ENCODE measurements at regions not wholly inside any gene's neighbourhood (a gene's known extent, or its start where the extent isn't known, plus 50 kb on each side); places are given as distances from the start of the nearest gene placed in this dataset.

- peaks cover 0 to 2% (median 0%) of the 10 kb centered on the region in 3 donors for H3K27me3 Mint-ChIP-seq (ENCODE audit: low read depth in 3 of 3)
- no peaks in the 10 kb centered on the region for H3K4me1 Mint-ChIP-seq
- no peak for DNase-seq
- no peaks in the 10 kb centered on the region for H3K9me3 Mint-ChIP-seq
- H3K36me3 Mint-ChIP-seq, result no peaks in the 10 kb centered on the region
- no peak overlapping the region for H3K27ac Mint-ChIP-seq
- no peak overlapping the region for H3K4me3 Mint-ChIP-seq
Observed at GRCh38 chr13:104764600-104764999, 1698.4 kb upstream of the SLC10A2 start.

- DNase-seq, result no peak
- H3K9me3 Mint-ChIP-seq, result peaks cover 0 to 3% (median 0%) of the 10 kb centered on the region in 6 donors
- no peak overlapping the region for H3K27ac Mint-ChIP-seq
- H3K36me3 Mint-ChIP-seq, result no peaks in the 10 kb centered on the region
- H3K4me1 Mint-ChIP-seq, result no peaks in the 10 kb centered on the region
- no peak overlapping the region for H3K4me3 Mint-ChIP-seq
- peaks cover 0 to 2% (median 0%) of the 10 kb centered on the region in 3 donors for H3K27me3 Mint-ChIP-seq (ENCODE audit: low read depth in 3 of 3)
Observed at GRCh38 chr13:104759069-104759468, 1692.9 kb upstream of the SLC10A2 start.

DNA sequence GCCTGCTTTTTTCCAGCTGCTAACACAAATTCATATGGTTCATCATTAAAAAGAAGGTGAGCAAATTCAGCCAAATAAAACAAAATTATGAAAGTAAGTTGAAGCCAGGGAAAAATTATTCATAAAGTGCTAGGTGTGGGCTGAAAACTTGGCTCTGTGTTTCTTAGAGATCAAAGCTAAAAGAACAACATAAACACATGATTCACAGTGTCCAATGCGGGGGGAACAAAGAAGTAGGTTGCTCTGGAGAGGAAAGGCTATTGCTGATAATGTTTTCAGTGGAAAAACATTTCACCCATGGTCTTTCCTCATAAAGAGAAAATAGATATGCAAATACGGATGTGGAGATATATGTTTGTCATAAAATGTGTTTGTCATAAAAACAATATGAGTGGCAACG is 1691.5 kb upstream of the SLC10A2 start:
- Mint-ChIP-seq H3K4me1 (no peaks in the 10 kb centered on the region), H3K27me3 (ENCODE audit: low read depth in 3 of 3) (peaks cover 0 to 2% (median 2%) of the 10 kb centered on the region in 3 donors), H3K36me3 (no peaks in the 10 kb centered on the region)

GRCh38 chr13:104750377-104750776 is 1684.2 kb upstream of the SLC10A2 start:
- Mint-ChIP-seq H3K4me3 (no peak overlapping the region), H3K4me1 (no peaks in the 10 kb centered on the region), H3K27me3 (ENCODE audit: low read depth in 3 of 3) (peaks cover 0 to 4% (median 0%) of the 10 kb centered on the region in 3 donors), H3K27ac (no peak overlapping the region), H3K9me3 (no peaks in the 10 kb centered on the region), H3K36me3 (no peaks in the 10 kb centered on the region)
- no peak for DNase-seq

More for the DNA sequence above, 1691.5 kb upstream of the SLC10A2 start:
- no peak for DNase-seq
- H3K9me3 Mint-ChIP-seq, result peaks cover 0 to 3% (median 0%) of the 10 kb centered on the region in 6 donors
- H3K27ac Mint-ChIP-seq, result no peak overlapping the region
- no peak overlapping the region for H3K4me3 Mint-ChIP-seq

- H3K36me3 Mint-ChIP-seq, result no peaks in the 10 kb centered on the region
- no peak for DNase-seq
- H3K4me3 Mint-ChIP-seq, result no peak overlapping the region
- H3K4me1 Mint-ChIP-seq, result no peaks in the 10 kb centered on the region
- H3K27me3 Mint-ChIP-seq (ENCODE audit: low read depth in 3 of 3), result no peaks in the 10 kb centered on the region
- no peaks in the 10 kb centered on the region for H3K9me3 Mint-ChIP-seq
- H3K27ac Mint-ChIP-seq, result no peak overlapping the region
Observed at GRCh38 chr13:104740641-104741222, 1674.5 kb upstream of the SLC10A2 start.

GRCh38 chr13:104737713-104738112 is 1671.5 kb upstream of the SLC10A2 start:
- Mint-ChIP-seq H3K9me3 (no peaks in the 10 kb centered on the region), H3K36me3 (no peaks in the 10 kb centered on the region), H3K27me3 (ENCODE audit: low read depth in 3 of 3) (no peaks in the 10 kb centered on the region), H3K4me3 (no peak overlapping the region), H3K4me1 (no peaks in the 10 kb centered on the region), H3K27ac (no peak overlapping the region)
- no peak for DNase-seq

- H3K36me3 Mint-ChIP-seq, result no peaks in the 10 kb centered on the region
- no peak for DNase-seq
- H3K27ac Mint-ChIP-seq, result no peak overlapping the region
- no peak overlapping the region for H3K4me3 Mint-ChIP-seq
- H3K27me3 Mint-ChIP-seq (ENCODE audit: low read depth in 3 of 3), result peaks cover 0 to 2% (median 0%) of the 10 kb centered on the region in 3 donors
- H3K4me1 Mint-ChIP-seq, result no peaks in the 10 kb centered on the region
- H3K9me3 Mint-ChIP-seq, result peaks cover 0 to 2% (median 0%) of the 10 kb centered on the region in 6 donors
Observed at GRCh38 chr13:104733427-104733826, 1667.2 kb upstream of the SLC10A2 start.

DNA sequence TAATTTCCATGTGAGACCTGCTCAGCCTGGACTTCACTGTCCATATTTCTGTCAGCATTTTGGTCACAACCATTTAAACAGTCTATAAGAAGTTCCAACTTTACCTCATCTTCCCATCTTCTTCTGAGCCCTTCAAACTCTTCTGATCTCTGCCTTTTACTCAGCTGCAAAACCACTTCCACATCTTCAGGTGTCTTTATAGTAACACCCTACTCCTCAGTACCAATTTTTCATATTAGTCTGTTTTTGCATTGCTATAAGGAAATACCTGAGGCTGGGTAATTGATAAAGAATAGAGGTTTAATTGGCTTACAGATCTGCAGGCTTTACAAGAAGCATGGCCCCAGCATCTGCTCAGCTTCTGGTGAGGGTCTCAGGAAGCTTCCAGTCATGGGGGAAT is 1648.9 kb upstream of the SLC10A2 start:
- Mint-ChIP-seq H3K9me3 (peaks cover 0 to 7% (median 3%) of the 10 kb centered on the region in 6 donors), H3K4me1 (no peaks in the 10 kb centered on the region), H3K4me3 (no peak overlapping the region), H3K36me3 (no peaks in the 10 kb centered on the region), H3K27me3 (ENCODE audit: low read depth in 3 of 3) (peaks cover 0 to 2% (median 0%) of the 10 kb centered on the region in 3 donors), H3K27ac (no peak overlapping the region)
- no peak for DNase-seq

DNA sequence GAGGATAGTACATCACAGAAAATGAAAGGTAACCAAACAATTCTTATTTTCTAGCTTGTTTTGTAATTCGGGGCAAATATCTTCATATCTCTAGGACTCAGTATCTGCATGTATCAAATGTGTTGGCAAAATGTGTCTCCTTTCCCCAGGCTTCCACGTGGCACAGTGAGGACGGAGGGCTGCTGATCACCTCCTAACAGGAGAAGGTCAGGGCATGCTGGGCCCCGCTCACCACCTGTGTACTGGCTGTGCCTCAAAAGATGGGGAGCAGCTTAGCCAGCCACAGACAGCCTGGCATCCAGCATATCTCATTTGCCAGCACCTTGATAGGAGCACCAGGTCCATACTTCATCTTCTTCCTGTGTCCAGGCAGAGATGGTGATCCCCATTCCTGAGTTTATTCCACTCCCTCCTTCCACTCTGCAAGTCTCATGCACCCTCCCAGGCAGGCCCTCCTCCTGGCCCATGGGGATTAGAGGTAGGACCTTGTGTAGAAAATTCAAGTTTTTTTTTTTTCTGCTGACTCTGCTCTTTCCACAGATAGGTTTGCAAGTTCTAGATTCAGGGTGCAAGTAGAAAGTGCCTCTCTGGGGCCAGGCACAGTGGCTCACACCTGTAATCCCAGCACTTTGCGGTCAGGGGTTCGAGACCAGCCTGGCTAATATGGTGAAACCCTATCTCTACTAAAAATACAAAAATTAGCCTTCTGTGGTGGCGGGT is 1639.0 kb upstream of the SLC10A2 start:
- Mint-ChIP-seq H3K27me3 (ENCODE audit: low read depth in 3 of 3) (peaks cover 0 to 4% (median 2%) of the 10 kb centered on the region in 3 donors), H3K36me3 (no peaks in the 10 kb centered on the region), H3K9me3 (peaks cover 0 to 11% (median 0%) of the 10 kb centered on the region in 6 donors), H3K4me1 (no peaks in the 10 kb centered on the region), H3K4me3 (no peak overlapping the region), H3K27ac (no peak overlapping the region)
- no peak for DNase-seq

- no peaks in the 10 kb centered on the region for H3K4me1 Mint-ChIP-seq
- no peaks in the 10 kb centered on the region for H3K36me3 Mint-ChIP-seq
- H3K9me3 Mint-ChIP-seq, result peaks cover 0 to 11% (median 0%) of the 10 kb centered on the region in 6 donors
- peaks cover 1 to 2% (median 2%) of the 10 kb centered on the region in 3 donors for H3K27me3 Mint-ChIP-seq (ENCODE audit: low read depth in 3 of 3)
- DNase-seq, result no peak
- no peak overlapping the region for H3K27ac Mint-ChIP-seq
- no peak overlapping the region for H3K4me3 Mint-ChIP-seq
Observed at GRCh38 chr13:104701591-104701990, 1635.4 kb upstream of the SLC10A2 start.

DNA sequence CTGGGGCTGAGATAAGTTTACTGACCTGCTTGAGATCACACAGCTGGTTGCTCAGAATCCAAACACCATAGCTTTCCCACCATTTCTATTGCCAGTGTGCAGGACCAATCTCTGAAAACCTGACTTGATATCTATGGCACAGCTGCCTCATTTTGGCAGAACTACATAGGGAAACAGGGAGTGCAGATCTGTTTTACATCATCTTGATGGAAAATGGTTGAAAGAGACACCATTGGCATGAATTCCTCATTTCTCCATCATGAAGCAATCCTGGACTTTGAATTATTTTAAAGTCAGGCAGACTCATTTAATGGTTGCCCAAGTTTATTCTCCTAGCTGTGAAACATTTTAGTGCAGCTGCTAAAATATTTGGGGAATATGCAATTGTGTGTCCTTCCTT is 1628.2 kb upstream of the SLC10A2 start:
- peaks cover 0 to 1% (median 0%) of the 10 kb centered on the region in 3 donors for H3K27me3 Mint-ChIP-seq (ENCODE audit: low read depth in 3 of 3)
- no peaks in the 10 kb centered on the region for H3K36me3 Mint-ChIP-seq
- no peak overlapping the region for H3K27ac Mint-ChIP-seq
- peaks cover 0 to 8% (median 2%) of the 10 kb centered on the region in 6 donors for H3K9me3 Mint-ChIP-seq
- no peaks in the 10 kb centered on the region for H3K4me1 Mint-ChIP-seq
- no peak overlapping the region for H3K4me3 Mint-ChIP-seq
- DNase-seq, result no peak

GRCh38 chr13:104693126-104693525 is 1626.9 kb upstream of the SLC10A2 start:
- H3K9me3 Mint-ChIP-seq, result peaks cover 0 to 8% (median 2%) of the 10 kb centered on the region in 6 donors
- no peaks in the 10 kb centered on the region for H3K4me1 Mint-ChIP-seq
- H3K27me3 Mint-ChIP-seq (ENCODE audit: low read depth in 3 of 3), result peaks cover 0 to 3% (median 0%) of the 10 kb centered on the region in 3 donors
- no peak overlapping the region for H3K27ac Mint-ChIP-seq
- H3K36me3 Mint-ChIP-seq, result no peaks in the 10 kb centered on the region
- DNase-seq, result no peak
- H3K4me3 Mint-ChIP-seq, result no peak overlapping the region

GRCh38 chr13:104691767-104692467 is 1625.7 kb upstream of the SLC10A2 start:
- no peaks in the 10 kb centered on the region for H3K4me1 Mint-ChIP-seq
- peaks cover 0 to 4% (median 2%) of the 10 kb centered on the region in 6 donors for H3K9me3 Mint-ChIP-seq
- H3K27ac Mint-ChIP-seq, result no peak overlapping the region
- H3K4me3 Mint-ChIP-seq, result no peak overlapping the region
- peaks cover 0 to 2% (median 0%) of the 10 kb centered on the region in 3 donors for H3K27me3 Mint-ChIP-seq (ENCODE audit: low read depth in 3 of 3)
- DNase-seq, result no peak
- no peaks in the 10 kb centered on the region for H3K36me3 Mint-ChIP-seq

DNA sequence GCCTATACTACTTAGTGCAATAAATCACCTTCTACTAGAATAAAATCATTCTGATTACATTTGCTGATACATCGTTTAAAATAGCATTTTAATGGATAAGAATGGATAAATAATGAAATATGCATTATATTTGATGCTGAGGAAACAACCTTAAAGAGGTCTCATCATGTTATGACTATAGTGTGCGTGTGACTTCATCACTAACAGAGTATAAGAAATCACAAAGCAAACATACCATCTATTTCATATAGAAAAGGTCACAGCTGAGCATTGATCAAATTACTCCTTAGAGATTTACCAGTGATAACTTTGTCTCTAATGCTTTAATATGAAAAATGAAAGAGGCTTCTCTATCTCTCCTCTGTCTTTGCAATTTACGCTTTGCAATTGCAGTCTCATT is 1620.3 kb upstream of the SLC10A2 start:
- no peak overlapping the region for H3K27ac Mint-ChIP-seq
- no peak for DNase-seq
- no peaks in the 10 kb centered on the region for H3K36me3 Mint-ChIP-seq
- peaks cover 0 to 6% (median 0%) of the 10 kb centered on the region in 6 donors for H3K9me3 Mint-ChIP-seq
- H3K4me3 Mint-ChIP-seq, result no peak overlapping the region
- H3K27me3 Mint-ChIP-seq (ENCODE audit: low read depth in 3 of 3), result peaks cover 0 to 2% (median 0%) of the 10 kb centered on the region in 3 donors
- no peaks in the 10 kb centered on the region for H3K4me1 Mint-ChIP-seq
